HepG2 (cell line): ENCODE measurements at regions not wholly inside any gene's neighbourhood (a gene's known extent, or its start where the extent isn't known, plus 50 kb on each side); places are given as distances from the start of the nearest gene placed in this dataset.
A peak's percentile ranks its signal among the peaks of the same experiment; 100 is the strongest.

Experiments used
- ARNTL ChIP-seq: sonication (generic); formaldehyde crosslinking; IDR thresholded peaks from 2 replicates; pipeline ENCODE4 v1.4.0; 2020; ENCODE audit warnings: mild to moderate bottlenecking, missing genetic modification reagents
- BHLHE40 ChIP-seq: IDR thresholded peaks from 2 replicates; pipeline ENCODE4 v1.6.1; 2011; ENCODE audit warnings: low read length, improper control_type of control experiment
- CEBPG ChIP-seq: IDR thresholded peaks from 2 replicates; pipeline ENCODE4 v1.6.1; 2016
- ETV5 ChIP-seq: IDR thresholded peaks from 2 replicates; pipeline ENCODE4 v1.6.1; 2018; ENCODE audit warnings: missing biosample characterization, missing genetic modification reagents, inconsistent platforms, borderline replicate concordance
- FOXA3 ChIP-seq: IDR thresholded peaks from 2 replicates; pipeline ENCODE4 v1.6.1; 2016; ENCODE audit warnings: missing genetic modification reagents, missing compliant biosample characterization
- FOXJ3 ChIP-seq: sonication (generic); formaldehyde crosslinking; IDR thresholded peaks from 2 replicates; pipeline ENCODE4 v1.4.0; 2020; ENCODE audit warnings: missing genetic modification reagents, mild to moderate bottlenecking, borderline replicate concordance
- HNF4A ChIP-seq: sonication (generic); formaldehyde crosslinking; IDR thresholded peaks from 2 replicates; pipeline ENCODE4 v1.4.0; 2020; ENCODE audit warnings: missing genetic modification reagents
- IKZF4 ChIP-seq: sonication (generic); formaldehyde crosslinking; IDR thresholded peaks from 2 replicates; pipeline ENCODE4 v1.5.1; 2020; ENCODE audit warnings: borderline replicate concordance, mild to moderate bottlenecking, low read depth, missing genetic modification reagents; ENCODE audit errors: not compliant biosample characterization
- NCOA5 ChIP-seq: sonication (generic); formaldehyde crosslinking; IDR thresholded peaks from 2 replicates; pipeline ENCODE4 v1.4.0; 2020; ENCODE audit warnings: missing genetic modification reagents
- NFYB ChIP-seq: sonication (generic); formaldehyde crosslinking; IDR thresholded peaks from 2 replicates; pipeline ENCODE4 v1.4.0; 2020; ENCODE audit warnings: missing genetic modification reagents
- NPAS2 ChIP-seq: sonication (generic); formaldehyde crosslinking; IDR thresholded peaks from 2 replicates; pipeline ENCODE4 v1.8.0; 2022; ENCODE audit warnings: mild to moderate bottlenecking, missing genetic modification reagents, borderline replicate concordance
- SMAD1 ChIP-seq: sonication (generic); formaldehyde crosslinking; IDR thresholded peaks from 2 replicates; pipeline ENCODE4 v1.4.0; 2020; ENCODE audit warnings: missing genetic modification reagents, low read depth, mild to moderate bottlenecking, borderline replicate concordance
- TEAD3 ChIP-seq: optimal IDR thresholded peaks from 2 replicates; pipeline ENCODE3; 2016; ENCODE audit warnings: borderline replicate concordance
- ZMYM2 ChIP-seq: sonication (generic); formaldehyde crosslinking; IDR thresholded peaks from 2 replicates; pipeline ENCODE4 v1.8.0; 2022; ENCODE audit warnings: mild to moderate bottlenecking, missing genetic modification reagents
- ZNF207 ChIP-seq: fragments of 450-650 bp; IDR thresholded peaks from 2 replicates; pipeline ENCODE4 v1.6.1; 2016; ENCODE audit warnings: antibody characterized with exemption, borderline replicate concordance
- ZNF367 ChIP-seq: sonication (generic); formaldehyde crosslinking; IDR thresholded peaks from 2 replicates; pipeline ENCODE4 v1.4.0; 2020; ENCODE audit warnings: missing genetic modification reagents, borderline replicate concordance
- TF ChIP-seq, protein P1 (sequence below): sonication (generic); formaldehyde crosslinking; IDR thresholded peaks from 2 replicates; pipeline ENCODE4 v1.8.0; 2022; ENCODE audit warnings: mild to moderate bottlenecking, missing genetic modification reagents, moderate library complexity
- TF ChIP-seq, protein P2 (sequence below): sonication (generic); formaldehyde crosslinking; IDR thresholded peaks from 2 replicates; pipeline ENCODE4 v1.4.0; 2020; ENCODE audit warnings: missing genetic modification reagents
- TF ChIP-seq, protein P3 (sequence below): IDR thresholded peaks from 2 replicates; pipeline ENCODE4 v1.6.1; 2016
- TF ChIP-seq, protein P4 (sequence below): sonication (generic); formaldehyde crosslinking; conservative IDR thresholded peaks from 2 replicates; pipeline ENCODE4 v1.4.0; 2020; ENCODE audit warnings: mild to moderate bottlenecking, missing genetic modification reagents, moderate library complexity
- TF ChIP-seq, protein P5 (sequence below): sonication (generic); formaldehyde crosslinking; IDR thresholded peaks from 2 replicates; pipeline ENCODE4 v1.5.0; 2020; ENCODE audit warnings: mild to moderate bottlenecking, missing genetic modification reagents, moderate library complexity

DNA sequence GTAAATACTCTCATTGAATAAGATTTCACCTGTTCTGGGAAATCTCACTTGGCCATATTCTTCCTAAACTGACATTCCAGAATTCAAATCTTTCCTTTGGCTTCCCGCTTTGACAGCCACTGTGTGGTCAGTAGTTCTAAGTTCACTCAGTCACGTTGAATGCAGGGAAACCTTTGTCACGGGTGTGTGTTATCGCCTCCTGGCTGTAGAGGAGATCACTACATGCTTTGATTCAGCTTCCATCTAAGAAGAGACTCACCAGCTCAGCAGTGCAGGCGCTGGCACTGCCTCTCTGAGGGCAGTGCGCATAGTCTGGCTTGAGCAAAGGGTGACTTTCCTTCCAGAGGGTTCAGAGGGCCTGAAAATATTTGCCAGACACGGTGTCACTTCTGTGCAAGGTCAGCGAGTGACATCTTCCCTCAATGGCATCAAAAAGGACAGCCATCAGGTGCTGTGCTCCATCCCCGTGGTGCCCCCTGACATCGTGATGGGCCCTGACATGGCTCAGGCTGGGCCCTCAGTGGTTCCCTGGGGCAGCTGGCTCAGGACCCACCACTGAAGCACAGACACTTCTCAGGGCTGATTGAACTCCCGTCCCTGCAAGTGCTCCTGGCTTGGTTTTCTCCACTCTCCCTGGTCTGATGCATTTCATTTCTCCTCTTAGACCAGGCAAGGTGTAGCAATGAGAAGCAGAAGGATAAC, 635.4 kb upstream of the ARGLU1 start (continued):
- TF ChIP-seq SMAD1 (CRISPR knock-in tag): no peak
- TF ChIP-seq ARNTL (CRISPR knock-in tag): peak; percentile 91
- TF ChIP-seq HNF4A (CRISPR knock-in tag): peak; percentile 70
- TF ChIP-seq IKZF4 (CRISPR knock-in tag): no peak
- TF ChIP-seq NCOA5 (CRISPR knock-in tag): no peak
- TF ChIP-seq, protein P1, sequence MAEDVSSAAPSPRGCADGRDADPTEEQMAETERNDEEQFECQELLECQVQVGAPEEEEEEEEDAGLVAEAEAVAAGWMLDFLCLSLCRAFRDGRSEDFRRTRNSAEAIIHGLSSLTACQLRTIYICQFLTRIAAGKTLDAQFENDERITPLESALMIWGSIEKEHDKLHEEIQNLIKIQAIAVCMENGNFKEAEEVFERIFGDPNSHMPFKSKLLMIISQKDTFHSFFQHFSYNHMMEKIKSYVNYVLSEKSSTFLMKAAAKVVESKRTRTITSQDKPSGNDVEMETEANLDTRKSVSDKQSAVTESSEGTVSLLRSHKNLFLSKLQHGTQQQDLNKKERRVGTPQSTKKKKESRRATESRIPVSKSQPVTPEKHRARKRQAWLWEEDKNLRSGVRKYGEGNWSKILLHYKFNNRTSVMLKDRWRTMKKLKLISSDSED: no peak
- TF ChIP-seq CEBPG (CRISPR knock-in tag): no peak
- TF ChIP-seq, protein P2, sequence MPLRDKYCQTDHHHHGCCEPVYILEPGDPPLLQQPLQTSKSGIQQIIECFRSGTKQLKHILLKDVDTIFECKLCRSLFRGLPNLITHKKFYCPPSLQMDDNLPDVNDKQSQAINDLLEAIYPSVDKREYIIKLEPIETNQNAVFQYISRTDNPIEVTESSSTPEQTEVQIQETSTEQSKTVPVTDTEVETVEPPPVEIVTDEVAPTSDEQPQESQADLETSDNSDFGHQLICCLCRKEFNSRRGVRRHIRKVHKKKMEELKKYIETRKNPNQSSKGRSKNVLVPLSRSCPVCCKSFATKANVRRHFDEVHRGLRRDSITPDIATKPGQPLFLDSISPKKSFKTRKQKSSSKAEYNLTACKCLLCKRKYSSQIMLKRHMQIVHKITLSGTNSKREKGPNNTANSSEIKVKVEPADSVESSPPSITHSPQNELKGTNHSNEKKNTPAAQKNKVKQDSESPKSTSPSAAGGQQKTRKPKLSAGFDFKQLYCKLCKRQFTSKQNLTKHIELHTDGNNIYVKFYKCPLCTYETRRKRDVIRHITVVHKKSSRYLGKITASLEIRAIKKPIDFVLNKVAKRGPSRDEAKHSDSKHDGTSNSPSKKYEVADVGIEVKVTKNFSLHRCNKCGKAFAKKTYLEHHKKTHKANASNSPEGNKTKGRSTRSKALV (CRISPR knock-in tag): no peak
- TF ChIP-seq ETV5 (CRISPR knock-in tag): no peak
- no peak for TF ChIP-seq ZNF367 (CRISPR knock-in tag)
- no peak for TF ChIP-seq NPAS2 (CRISPR knock-in tag)
- no peak for TF ChIP-seq BHLHE40
- TF ChIP-seq FOXA3: no peak
- TF ChIP-seq NFYB (CRISPR knock-in tag): no peak
- peak; percentile 31 for TF ChIP-seq TEAD3
- TF ChIP-seq ZNF207: no peak
- TF ChIP-seq, protein P3, sequence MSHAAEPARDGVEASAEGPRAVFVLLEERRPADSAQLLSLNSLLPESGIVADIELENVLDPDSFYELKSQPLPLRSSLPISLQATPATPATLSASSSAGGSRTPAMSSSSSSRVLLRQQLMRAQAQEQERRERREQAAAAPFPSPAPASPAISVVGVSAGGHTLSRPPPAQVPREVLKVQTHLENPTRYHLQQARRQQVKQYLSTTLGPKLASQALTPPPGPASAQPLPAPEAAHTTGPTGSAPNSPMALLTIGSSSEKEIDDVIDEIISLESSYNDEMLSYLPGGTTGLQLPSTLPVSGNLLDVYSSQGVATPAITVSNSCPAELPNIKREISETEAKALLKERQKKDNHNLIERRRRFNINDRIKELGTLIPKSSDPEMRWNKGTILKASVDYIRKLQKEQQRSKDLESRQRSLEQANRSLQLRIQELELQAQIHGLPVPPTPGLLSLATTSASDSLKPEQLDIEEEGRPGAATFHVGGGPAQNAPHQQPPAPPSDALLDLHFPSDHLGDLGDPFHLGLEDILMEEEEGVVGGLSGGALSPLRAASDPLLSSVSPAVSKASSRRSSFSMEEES (CRISPR knock-in tag): 0 out of 2 replicates have a peak, but pooled peaks have one; percentile 41
- no peak for TF ChIP-seq FOXJ3
- TF ChIP-seq, protein P4, sequence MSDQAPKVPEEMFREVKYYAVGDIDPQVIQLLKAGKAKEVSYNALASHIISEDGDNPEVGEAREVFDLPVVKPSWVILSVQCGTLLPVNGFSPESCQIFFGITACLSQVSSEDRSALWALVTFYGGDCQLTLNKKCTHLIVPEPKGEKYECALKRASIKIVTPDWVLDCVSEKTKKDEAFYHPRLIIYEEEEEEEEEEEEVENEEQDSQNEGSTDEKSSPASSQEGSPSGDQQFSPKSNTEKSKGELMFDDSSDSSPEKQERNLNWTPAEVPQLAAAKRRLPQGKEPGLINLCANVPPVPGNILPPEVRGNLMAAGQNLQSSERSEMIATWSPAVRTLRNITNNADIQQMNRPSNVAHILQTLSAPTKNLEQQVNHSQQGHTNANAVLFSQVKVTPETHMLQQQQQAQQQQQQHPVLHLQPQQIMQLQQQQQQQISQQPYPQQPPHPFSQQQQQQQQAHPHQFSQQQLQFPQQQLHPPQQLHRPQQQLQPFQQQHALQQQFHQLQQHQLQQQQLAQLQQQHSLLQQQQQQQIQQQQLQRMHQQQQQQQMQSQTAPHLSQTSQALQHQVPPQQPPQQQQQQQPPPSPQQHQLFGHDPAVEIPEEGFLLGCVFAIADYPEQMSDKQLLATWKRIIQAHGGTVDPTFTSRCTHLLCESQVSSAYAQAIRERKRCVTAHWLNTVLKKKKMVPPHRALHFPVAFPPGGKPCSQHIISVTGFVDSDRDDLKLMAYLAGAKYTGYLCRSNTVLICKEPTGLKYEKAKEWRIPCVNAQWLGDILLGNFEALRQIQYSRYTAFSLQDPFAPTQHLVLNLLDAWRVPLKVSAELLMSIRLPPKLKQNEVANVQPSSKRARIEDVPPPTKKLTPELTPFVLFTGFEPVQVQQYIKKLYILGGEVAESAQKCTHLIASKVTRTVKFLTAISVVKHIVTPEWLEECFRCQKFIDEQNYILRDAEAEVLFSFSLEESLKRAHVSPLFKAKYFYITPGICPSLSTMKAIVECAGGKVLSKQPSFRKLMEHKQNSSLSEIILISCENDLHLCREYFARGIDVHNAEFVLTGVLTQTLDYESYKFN: no peak
- TF ChIP-seq, protein P5, sequence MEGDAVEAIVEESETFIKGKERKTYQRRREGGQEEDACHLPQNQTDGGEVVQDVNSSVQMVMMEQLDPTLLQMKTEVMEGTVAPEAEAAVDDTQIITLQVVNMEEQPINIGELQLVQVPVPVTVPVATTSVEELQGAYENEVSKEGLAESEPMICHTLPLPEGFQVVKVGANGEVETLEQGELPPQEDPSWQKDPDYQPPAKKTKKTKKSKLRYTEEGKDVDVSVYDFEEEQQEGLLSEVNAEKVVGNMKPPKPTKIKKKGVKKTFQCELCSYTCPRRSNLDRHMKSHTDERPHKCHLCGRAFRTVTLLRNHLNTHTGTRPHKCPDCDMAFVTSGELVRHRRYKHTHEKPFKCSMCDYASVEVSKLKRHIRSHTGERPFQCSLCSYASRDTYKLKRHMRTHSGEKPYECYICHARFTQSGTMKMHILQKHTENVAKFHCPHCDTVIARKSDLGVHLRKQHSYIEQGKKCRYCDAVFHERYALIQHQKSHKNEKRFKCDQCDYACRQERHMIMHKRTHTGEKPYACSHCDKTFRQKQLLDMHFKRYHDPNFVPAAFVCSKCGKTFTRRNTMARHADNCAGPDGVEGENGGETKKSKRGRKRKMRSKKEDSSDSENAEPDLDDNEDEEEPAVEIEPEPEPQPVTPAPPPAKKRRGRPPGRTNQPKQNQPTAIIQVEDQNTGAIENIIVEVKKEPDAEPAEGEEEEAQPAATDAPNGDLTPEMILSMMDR (CRISPR knock-in tag): peak; percentile 66
- no peak for TF ChIP-seq ZMYM2 (CRISPR knock-in tag)
